Epithelial cell of prostate (primary cell): ENCODE measurements at regions not wholly inside any gene's neighbourhood (a gene's known extent, or its start where the extent isn't known, plus 50 kb on each side); places are given as distances from the start of the nearest gene placed in this dataset.

Source experiments
- DNase-seq: peaks from one replicate; pipeline ENCODE4 v3.0.0-alpha.2; 2011; ENCODE audit warnings: low read depth, low spot score
- H3K27ac ChIP-seq: fragments of 450-650 bp; 2 replicates; pipeline ENCODE4 v1.5.1; 2017; ENCODE audit warnings: mild to moderate bottlenecking

DNA sequence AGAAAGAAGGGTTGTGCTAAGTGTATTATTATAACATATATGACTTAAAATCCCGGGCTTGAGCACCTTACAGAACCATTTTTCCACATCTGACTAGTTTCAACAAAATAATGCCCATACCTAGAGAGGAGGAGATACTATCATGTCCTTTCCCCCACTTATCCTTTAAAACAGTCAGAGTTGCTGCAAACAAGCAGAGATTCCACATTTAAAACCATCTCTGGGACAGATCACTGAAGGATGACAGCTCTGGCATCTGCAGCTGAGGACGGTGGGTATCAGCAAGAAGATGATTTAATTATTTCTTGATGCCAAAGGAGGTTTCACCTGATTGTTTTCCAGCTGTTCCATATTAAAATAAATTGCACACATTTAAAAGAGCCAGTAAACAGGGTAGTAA, 328.0 kb upstream of the TMTC1 start:
- no peak for DNase-seq
- no peak overlapping the region for H3K27ac ChIP-seq

DNA sequence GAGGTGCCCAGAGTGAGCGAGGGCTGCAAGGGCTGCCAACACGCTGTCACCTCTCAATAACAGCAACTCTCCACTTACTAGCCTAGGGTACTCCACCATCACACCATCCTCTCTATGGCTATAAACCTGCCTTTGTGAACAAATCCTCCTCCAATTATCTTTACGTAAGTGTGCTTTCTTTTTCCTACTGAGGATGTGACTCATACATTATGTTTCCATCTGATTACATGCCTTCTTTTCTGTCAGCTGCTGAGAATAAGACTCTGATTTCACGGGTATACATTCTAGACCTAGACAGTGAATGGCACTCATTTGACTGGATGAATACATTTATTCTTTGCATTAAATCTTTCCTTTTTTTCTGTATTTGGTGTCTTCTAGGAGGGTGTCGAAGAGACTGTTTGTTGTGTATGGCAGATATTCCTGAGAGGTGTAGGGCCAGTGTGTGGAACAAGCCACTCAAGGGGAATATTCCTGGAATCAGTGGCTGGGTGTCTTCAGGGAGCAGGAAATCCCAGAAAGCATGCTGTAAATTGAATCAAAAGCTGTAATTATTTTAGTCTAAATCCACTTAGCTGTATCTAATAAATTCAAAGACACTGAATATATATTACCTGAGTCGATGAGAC, 327.3 kb upstream of the TMTC1 start:
- no peak overlapping the region for H3K27ac ChIP-seq
- no peak for DNase-seq

DNA sequence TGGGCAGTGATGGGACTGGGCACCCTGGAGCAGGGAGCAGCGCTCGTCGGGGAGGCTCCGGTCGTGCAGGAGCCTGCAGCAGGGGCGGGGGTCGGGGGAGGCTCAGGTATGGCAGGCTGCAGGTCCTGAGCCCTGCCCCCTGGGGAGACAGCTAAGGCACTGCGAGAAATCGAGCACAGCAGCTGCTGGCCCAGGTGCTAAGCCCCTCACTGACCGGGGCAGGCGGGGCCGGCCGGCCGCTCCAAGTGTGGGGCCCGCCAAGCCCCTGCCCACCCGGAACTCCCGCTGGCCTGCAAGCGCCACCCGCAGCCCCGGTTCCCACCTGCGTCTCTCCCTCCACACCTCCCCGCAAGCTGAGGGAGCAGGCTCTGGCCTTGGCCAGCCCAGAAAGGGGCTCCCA, 326.8 kb upstream of the TMTC1 start:
- no peak for DNase-seq
- H3K27ac ChIP-seq = no peak overlapping the region

DNA sequence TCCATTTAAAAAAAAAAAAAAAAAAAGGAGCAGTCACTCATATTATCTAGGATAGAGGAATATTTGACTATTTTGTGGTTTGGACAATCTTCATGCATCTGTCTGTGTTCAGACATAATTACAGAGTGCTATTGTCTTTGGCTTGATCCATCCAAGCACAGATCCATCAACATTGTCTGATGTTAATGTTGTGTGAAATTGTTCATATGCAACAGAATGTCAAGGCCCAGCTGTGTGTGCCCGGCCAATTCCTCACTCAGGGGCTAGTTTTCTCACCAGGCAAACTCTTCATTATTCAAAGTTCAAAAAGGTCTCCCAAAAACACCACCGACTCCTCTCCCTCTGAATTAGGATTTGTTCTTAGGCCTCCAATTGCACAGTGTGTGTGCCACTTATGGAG, 324.9 kb upstream of the TMTC1 start:
- no peak for DNase-seq
- no peak overlapping the region for H3K27ac ChIP-seq

DNA sequence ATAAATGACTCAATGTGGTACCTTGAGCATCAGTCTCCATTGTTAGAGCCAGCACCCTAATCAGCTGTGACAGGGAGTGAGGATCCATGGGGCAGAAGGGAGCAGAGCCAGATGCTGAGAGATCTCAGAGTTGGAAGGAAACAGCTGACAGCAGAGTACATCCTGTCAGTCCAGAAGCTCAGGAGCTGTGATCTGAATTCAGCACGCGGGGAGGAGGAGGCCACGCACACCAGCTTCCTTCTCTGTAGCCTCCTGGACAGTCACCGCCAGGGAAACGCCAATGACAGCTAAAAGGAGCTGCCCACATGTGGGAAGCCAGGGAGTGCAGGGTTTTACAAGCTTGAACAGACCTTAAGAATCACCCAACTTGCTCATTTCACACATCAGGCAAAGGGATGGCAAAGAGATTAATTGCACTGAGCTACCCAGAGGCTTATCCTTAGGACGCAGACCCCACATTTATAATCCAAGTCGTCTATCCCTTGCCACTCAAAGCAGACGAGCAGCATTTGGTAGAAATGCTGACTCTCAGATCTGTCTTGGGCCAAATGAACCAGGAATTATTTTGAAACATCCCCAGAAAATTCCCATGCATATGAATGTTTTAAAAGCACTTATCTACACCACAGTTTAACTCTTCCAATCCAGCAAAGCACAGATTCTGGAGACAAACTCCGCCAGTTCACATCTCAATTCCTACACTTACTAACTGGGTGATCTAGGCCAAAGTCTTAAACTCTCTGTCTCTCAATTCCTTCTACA, 322.6 kb upstream of the TMTC1 start:
- no peak overlapping the region for H3K27ac ChIP-seq
- DNase-seq = no peak

DNA sequence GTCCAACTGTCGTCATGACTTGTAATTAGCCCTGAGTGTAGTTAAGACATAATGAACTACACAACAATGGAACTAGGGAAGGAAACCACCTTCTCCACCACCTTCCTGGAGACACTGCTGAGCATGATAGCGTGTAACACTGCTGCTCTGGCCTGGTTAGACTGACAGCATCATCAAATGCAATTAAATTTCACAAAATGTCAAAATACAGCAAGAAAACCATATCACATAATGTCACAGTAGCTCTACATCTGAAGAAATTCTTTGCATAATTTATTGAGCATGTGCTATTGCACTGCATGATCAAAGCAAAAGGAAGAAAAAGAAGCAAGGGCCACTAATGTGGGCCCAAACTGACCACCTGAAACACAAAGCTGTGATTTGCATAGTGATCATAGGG, 321.8 kb upstream of the TMTC1 start:
- no peak overlapping the region for H3K27ac ChIP-seq
- no peak for DNase-seq

DNA sequence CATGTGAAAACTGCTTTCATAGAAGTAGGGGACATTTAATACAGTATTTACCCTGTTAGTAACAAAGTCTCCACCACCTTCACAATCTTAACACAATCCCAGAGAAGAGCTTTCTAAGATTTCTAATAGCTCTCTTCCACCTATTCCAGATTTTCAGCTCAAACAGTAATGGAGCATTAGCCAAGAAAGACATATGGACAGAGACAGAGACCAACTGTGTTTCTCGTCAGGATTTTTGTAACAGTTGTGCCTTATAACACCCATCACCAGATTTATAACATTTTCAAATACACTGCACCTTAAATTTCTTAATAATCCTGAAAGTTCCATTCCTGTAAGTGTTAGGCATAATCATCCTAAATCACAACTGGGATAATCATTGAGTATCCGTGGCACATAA, 321.2 kb upstream of the TMTC1 start:
- DNase-seq = no peak
- H3K27ac ChIP-seq = no peak overlapping the region

DNA sequence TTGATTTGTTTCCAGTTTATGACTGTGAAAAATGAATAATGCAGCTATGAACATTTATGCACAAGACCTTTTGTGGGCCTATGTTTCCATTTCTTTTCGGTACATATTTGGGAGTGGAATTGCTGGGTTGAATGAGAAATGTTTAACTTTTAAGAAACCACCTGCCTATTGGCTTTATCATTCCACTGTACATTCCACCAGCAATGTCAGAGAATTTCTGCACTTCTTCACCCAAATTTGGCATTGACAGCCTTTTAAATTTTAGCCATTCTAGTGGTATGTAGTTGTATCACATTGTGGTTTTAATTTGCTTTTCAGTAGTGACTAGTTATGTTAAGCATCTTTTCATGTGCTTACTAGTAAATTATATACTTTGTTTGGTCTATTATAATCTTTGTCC, 317.0 kb upstream of the TMTC1 start:
- no peak overlapping the region for H3K27ac ChIP-seq
- DNase-seq = no peak

DNA sequence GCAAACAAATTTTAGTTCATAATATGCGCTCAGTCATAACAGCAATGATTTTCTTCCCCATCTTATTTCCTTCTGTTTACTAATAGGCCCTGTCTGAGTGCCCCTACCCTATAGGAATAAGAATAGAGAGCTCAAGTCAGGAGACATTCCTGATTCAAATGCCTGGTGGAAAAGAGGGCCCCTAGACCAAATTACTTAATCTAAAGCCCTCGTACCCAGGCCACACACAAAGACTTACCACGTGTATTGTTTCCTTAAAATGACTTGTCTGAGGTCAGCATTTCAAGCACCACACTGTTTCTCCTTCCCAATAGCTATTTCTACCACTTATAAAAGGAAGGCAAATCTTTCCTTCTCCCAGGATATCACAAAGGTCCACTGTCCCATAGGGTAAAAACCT, 314.9 kb upstream of the TMTC1 start:
- no peak for DNase-seq
- H3K27ac ChIP-seq = no peak overlapping the region

DNA sequence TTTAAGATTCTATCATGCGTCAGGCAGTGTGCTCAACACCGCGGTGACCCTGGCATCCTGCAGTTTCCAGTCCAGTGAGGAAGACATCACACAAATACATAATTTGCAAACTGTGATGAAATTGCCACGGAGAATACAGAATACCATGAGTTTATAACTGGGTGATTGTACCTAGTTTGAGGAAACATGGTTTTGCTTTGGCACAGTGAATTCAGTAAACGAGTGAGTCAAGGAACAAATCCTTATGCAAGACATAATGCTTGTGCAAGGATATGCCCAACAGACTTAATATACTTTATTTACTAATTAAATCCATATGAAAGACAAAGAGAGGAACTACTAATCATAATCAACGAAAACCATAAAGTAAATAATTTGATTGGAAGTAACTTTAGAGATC, 311.8 kb upstream of the TMTC1 start:
- no peak overlapping the region for H3K27ac ChIP-seq
- DNase-seq = no peak

DNA sequence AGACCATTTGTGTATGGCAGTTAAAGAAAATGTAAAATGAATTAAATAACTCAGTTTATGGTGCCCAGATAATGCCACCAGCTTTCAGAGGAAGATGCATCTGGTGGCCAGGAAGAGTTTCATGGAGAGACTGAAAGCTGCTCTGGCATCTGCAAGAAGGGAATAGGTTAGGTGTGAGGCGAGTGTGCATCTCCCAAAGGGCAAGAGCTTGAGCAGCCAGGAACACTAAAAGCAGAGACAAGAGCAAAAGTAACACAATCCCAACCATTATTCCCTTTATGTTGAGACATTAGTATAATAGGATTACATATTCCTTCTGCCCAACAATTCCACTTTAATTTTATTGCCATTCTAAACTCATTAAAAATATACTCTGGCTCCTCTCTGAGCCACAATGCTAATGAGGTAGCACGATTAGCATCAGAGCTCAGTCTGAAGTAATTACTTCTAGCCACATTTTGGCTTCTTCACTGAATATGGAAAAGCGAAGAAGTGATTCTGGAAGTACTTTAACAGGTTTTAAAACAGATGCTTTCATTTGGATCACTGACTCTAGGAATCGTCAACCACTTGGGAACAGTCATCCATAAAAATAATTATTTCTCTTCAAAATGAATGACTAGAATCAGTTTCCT, 309.4 kb upstream of the TMTC1 start:
- no peak overlapping the region for H3K27ac ChIP-seq
- no peak for DNase-seq

DNA sequence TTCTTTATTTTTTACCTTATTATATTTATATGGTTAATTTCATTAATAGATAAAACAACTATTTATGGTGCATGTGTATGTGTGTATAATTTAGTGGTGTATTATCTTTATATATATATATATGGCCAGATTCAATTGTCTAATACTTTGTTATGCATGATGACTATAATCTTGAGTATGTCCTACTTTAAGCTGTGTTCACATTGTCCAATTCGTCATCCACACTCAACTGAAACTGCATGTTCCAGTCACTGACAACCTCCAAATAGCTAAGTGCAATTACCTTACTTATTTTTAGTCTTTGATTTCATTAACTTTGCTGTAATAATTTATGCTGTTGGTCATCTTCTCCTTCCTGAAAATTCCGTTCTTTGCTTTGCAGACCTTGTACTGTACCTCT, 306.5 kb upstream of the TMTC1 start:
- H3K27ac ChIP-seq = no peak overlapping the region
- DNase-seq = no peak

DNA sequence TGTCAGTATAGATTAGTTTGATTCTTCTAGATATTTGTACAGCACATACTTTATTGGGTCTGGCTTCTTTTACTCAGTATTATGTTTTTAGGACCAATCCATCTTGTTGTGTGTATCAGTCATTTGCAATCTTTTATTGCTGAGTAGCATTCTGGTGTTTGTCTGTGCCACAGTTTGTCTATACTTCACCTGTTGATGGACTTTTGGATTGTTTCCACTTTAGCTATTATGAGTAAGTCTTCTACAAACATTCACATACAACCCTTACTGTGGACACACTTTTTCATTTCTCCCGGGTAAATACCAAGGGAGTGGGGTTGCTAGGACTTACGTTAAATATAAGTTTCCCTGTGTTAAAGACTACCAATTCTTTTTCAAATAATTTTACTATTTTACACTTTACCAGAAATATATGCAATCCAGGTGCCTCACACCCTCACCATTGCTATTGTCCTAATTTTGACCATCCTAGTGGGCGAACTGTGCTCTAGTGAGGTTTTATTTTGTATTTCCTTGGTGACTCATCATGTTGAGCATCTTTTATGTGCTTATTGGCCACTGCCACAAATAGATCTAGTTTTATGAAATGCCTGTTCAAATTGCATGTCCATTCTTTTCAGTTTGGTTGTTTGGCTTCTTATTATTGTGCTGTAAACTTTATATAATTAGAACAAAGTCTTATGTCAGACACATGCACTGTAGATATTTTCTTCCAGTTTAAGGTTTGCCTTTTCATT, 304.7 kb upstream of the TMTC1 start:
- H3K27ac ChIP-seq = no peak overlapping the region
- no peak for DNase-seq

DNA sequence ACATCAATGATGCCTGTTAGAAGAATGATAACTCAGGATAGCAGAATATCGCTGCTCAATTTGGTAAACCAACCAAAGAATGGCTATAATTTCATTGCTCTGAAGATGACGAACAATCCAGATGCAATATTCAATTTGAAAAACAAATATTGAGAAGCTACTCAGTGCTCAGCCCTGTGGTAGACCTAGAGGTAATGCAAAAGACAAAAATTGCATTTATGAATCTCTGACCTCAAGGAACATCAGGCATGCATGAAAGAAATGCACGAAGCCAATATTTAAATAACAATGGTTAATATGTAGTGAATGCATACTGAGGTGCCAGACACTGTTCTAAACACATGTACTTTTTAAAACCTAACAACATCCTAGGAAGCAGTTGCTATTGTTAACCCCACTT, 298.6 kb upstream of the TMTC1 start:
- DNase-seq = no peak
- no peak overlapping the region for H3K27ac ChIP-seq

DNA sequence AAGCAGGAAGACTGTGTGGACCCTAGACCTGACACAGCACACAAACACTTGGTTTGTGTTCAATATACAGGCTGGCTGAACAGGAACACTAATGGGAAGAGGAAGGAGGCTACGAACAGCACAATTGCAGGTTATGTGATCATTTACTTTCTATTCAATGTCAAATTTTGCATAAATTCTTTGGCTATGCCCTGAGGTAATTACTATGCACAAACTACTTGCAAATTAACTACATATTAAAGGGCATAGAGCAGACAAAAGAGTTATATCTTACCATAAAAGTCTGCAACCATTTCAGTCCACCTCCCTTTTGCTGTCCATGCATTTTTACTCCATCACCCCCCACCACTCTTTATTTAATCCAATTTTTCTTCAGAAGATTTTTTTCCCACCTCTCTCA, 291.2 kb upstream of the TMTC1 start:
- no peak for DNase-seq
- no peak overlapping the region for H3K27ac ChIP-seq

DNA sequence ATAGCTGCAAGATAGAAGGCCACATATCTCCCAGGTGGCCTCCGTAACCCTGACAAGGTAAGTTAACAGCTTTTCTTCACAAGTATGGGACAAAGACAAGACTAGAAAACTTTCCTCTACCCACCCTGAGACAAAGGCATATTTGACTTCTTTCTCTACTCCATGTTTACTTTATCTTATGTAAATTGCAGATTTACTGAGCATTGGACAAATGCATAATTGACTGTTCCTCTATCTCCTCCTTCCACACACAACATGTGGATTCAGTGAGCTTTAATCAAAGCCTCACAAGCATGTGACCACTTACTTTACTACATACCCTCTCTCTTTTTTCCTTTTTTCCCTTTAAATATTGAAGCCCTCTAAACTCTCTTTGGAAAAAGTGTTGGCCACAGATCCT, 289.1 kb upstream of the TMTC1 start:
- DNase-seq = no peak
- no peak overlapping the region for H3K27ac ChIP-seq

DNA sequence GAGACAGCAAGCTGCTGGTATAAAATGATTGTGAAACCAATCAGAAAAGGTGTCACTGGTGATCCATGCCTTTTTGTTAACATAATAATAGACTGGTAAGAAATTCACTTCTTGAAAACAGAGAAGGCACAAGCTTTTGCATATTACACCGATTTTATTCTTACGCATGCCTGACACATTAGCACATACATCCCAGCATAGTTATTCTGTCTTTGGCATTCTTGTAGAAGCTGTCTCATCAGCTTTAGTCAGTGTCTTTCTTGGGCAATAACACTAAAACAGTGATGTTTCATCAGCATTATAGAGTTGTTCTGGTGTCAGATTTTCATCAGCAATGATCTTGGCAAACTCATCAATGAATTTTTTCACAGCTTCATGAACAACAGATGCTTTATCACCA, 283.4 kb upstream of the TMTC1 start:
- H3K27ac ChIP-seq = no peak overlapping the region
- no peak for DNase-seq

DNA sequence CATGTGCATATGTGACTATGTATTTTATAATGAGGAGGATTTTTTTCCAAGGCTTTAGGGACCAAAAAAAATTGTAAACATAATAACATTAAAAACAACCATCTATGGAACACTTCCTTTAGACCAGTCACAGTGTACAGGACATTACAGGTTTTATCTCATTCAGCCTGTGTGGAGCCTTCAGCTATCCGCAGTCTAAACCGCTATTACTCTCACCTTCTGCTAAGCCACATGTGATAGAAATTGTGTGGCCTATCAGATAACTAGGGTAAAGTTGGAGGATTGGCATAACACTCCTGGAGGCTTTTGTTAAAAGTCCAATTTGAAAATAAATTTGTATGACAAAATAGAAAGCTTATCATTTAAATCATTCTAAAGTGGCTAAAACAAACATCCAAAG, 281.2 kb upstream of the TMTC1 start:
- H3K27ac ChIP-seq = no peak overlapping the region
- no peak for DNase-seq

DNA sequence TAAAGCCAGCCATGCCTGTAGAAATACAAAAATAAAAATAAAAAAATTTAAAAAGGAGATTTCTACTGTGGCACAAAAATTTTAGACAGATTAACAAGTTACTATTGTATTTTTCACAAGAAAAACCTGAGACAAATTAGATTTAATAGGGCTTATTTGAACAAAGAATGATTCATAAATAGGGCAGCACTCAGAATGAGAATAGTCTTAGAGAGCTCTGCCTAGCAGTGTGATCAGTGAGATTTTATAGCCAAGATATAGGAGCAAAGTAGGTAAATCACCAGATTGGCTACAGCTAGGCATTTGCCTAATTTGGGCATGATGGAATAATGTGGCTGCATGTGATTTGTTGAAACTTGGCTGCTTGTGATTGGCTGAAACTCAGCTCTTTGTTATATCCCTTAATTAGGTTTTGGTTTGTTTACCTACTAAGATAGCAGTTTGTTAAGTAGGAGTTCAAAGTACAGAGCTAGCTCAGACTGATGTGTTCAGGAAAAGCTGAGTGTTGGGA, 279.7 kb upstream of the TMTC1 start:
- no peak overlapping the region for H3K27ac ChIP-seq
- no peak for DNase-seq

DNA sequence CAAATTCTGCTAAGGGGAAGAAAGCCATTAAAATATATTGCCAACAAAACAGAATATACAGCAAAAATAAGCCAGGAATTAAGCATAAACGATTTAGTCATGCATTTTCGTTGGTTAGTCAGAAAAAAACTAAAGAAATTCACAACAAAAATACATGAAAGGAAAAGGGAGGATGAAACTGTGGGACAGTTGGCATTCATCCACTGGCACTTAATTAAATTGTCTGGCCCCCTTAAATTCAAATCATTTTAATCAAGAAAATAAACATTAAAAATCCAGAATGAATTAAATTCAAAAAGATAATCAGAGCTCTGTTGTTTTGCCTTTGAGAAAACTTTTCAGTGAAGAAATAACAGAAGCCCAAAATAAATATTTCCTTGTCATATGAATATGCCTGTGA, 264.6 kb upstream of the TMTC1 start:
- no peak for DNase-seq
- H3K27ac ChIP-seq = no peak overlapping the region
